Activated T-helper 1 cell treated with anti-CD3 and anti-CD28 coated beads, Interleukin-12 subunit alpha, Interleukin-12 subunit beta, Interleukin-2, Interleukin-4 antibody, amounts not matched to agents 30 ng/mL and 10 ng/mL and 1 ng/mL, durations not matched to agents 14 hours and 24 hours and 36 hours (primary cell): ENCODE measurements at regions not wholly inside any gene's neighbourhood (a gene's known extent, or its start where the extent isn't known, plus 50 kb on each side); places are given as distances from the start of the nearest gene placed in this dataset.

ENCODE experiments used
- DNase-seq: peaks from one replicate; pipeline ENCODE4 v3.0.0; 2021; ENCODE audit warnings: low spot score
- H3K27ac Mint-ChIP-seq: one replicate; pipeline ENCODE4 v1.8.0; 2021; ENCODE audit warnings: mild to moderate bottlenecking, mixed read lengths
- H3K27me3 Mint-ChIP-seq: one replicate; pipeline ENCODE4 v1.8.0; 2022; ENCODE audit warnings: mild to moderate bottlenecking, moderate library complexity, mixed read lengths; ENCODE audit not compliant: insufficient read depth
- H3K36me3 Mint-ChIP-seq: one replicate; pipeline ENCODE4 v1.8.0; 2021; ENCODE audit warnings: low read depth, mixed read lengths
- H3K4me1 Mint-ChIP-seq: one replicate; pipeline ENCODE4 v1.8.0; 2021; ENCODE audit warnings: low read depth, mixed read lengths
- H3K4me3 Mint-ChIP-seq: one replicate; pipeline ENCODE4 v1.8.0; 2021; ENCODE audit warnings: mild to moderate bottlenecking, moderate library complexity, mixed read lengths
- H3K9me3 Mint-ChIP-seq: one replicate; pipeline ENCODE4 v1.8.0; 2021; ENCODE audit warnings: mixed read lengths
- intact Hi-C: fragments of 100-400 bp; cut with micrococcal nuclease; formaldehyde crosslinking; loops from one replicate; pipeline ENCODE4 v1.15.1; 2024

GRCh38 chr6:121816361-121816760, 380.9 kb downstream of the GJA1 start:
- peaks cover 12% of the 10 kb centered on the region for H3K9me3 Mint-ChIP-seq
- H3K36me3 Mint-ChIP-seq = no peaks in the 10 kb centered on the region
- no peaks in the 10 kb centered on the region for H3K27me3 Mint-ChIP-seq
- no peak overlapping the region for H3K4me3 Mint-ChIP-seq
- intact Hi-C loops = no loop called here
- no peaks in the 10 kb centered on the region for H3K4me1 Mint-ChIP-seq
- DNase-seq = no peak
- no peak overlapping the region for H3K27ac Mint-ChIP-seq

GRCh38 chr6:121816906-121817540, 381.6 kb downstream of the GJA1 start:
- DNase-seq = no peak
- Mint-ChIP-seq H3K27me3 (no peaks in the 10 kb centered on the region), H3K4me3 (no peak overlapping the region), H3K9me3 (peaks cover 12% of the 10 kb centered on the region), H3K27ac (no peak overlapping the region), H3K4me1 (no peaks in the 10 kb centered on the region), H3K36me3 (no peaks in the 10 kb centered on the region)
- intact Hi-C loops = no loop called here

- intact Hi-C loops = no loop called here
- H3K9me3 Mint-ChIP-seq = peaks cover 12% of the 10 kb centered on the region
- DNase-seq = no peak
- H3K27me3 Mint-ChIP-seq = no peaks in the 10 kb centered on the region
- H3K4me3 Mint-ChIP-seq = no peak overlapping the region
- H3K36me3 Mint-ChIP-seq = no peaks in the 10 kb centered on the region
- H3K27ac Mint-ChIP-seq = no peak overlapping the region
- H3K4me1 Mint-ChIP-seq = no peaks in the 10 kb centered on the region
Observed at GRCh38 chr6:121823437-121823851, 388.0 kb downstream of the GJA1 start.

- Mint-ChIP-seq H3K27ac (no peak overlapping the region), H3K9me3 (no peaks in the 10 kb centered on the region), H3K4me1 (no peaks in the 10 kb centered on the region), H3K27me3 (no peaks in the 10 kb centered on the region), H3K4me3 (no peak overlapping the region), H3K36me3 (no peaks in the 10 kb centered on the region)
- DNase-seq = no peak
- intact Hi-C loops = no loop called here
Observed at GRCh38 chr6:121826156-121826810, 390.8 kb downstream of the GJA1 start.

GRCh38 chr6:121828146-121828886, 392.9 kb downstream of the GJA1 start:
- no peak overlapping the region for H3K27ac Mint-ChIP-seq

GRCh38 chr6:121830736-121831135, 395.3 kb downstream of the GJA1 start:
- intact Hi-C loops = no loop called here
- no peaks in the 10 kb centered on the region for H3K27me3 Mint-ChIP-seq
- H3K27ac Mint-ChIP-seq = no peak overlapping the region
- H3K4me3 Mint-ChIP-seq = no peak overlapping the region
- no peaks in the 10 kb centered on the region for H3K4me1 Mint-ChIP-seq
- no peaks in the 10 kb centered on the region for H3K36me3 Mint-ChIP-seq
- DNase-seq = no peak
- no peaks in the 10 kb centered on the region for H3K9me3 Mint-ChIP-seq

More at GRCh38 chr6:121828146-121828886, 392.9 kb downstream of the GJA1 start:
- Mint-ChIP-seq H3K36me3 (no peaks in the 10 kb centered on the region), H3K9me3 (no peaks in the 10 kb centered on the region), H3K4me1 (no peaks in the 10 kb centered on the region), H3K4me3 (no peak overlapping the region), H3K27me3 (no peaks in the 10 kb centered on the region)
- no peak for DNase-seq
- intact Hi-C loops = no loop called here

GRCh38 chr6:121835662-121836061, 400.2 kb downstream of the GJA1 start:
- Mint-ChIP-seq H3K9me3 (no peaks in the 10 kb centered on the region), H3K27ac (no peak overlapping the region), H3K4me3 (no peak overlapping the region), H3K36me3 (no peaks in the 10 kb centered on the region), H3K27me3 (no peaks in the 10 kb centered on the region), H3K4me1 (no peaks in the 10 kb centered on the region)
- no peak for DNase-seq
- intact Hi-C loops = no loop called here

GRCh38 chr6:121837545-121838229, 402.2 kb downstream of the GJA1 start:
- DNase-seq = no peak
- Mint-ChIP-seq H3K36me3 (no peaks in the 10 kb centered on the region), H3K9me3 (no peaks in the 10 kb centered on the region), H3K27ac (no peak overlapping the region), H3K27me3 (no peaks in the 10 kb centered on the region), H3K4me1 (no peaks in the 10 kb centered on the region), H3K4me3 (no peak overlapping the region)
- intact Hi-C loops = no loop called here

- H3K9me3 Mint-ChIP-seq = no peaks in the 10 kb centered on the region
- no peaks in the 10 kb centered on the region for H3K4me1 Mint-ChIP-seq
- H3K36me3 Mint-ChIP-seq = no peaks in the 10 kb centered on the region
- no peak for DNase-seq
- no peak overlapping the region for H3K27ac Mint-ChIP-seq
- no peak overlapping the region for H3K4me3 Mint-ChIP-seq
- intact Hi-C loops = no loop called here
- H3K27me3 Mint-ChIP-seq = no peaks in the 10 kb centered on the region
Observed at GRCh38 chr6:121838842-121839241, 403.4 kb downstream of the GJA1 start.

GRCh38 chr6:121839896-121840295, 404.4 kb downstream of the GJA1 start:
- no peak overlapping the region for H3K4me3 Mint-ChIP-seq
- no peaks in the 10 kb centered on the region for H3K27me3 Mint-ChIP-seq
- DNase-seq = no peak
- intact Hi-C loops = no loop called here
- H3K36me3 Mint-ChIP-seq = no peaks in the 10 kb centered on the region
- no peak overlapping the region for H3K27ac Mint-ChIP-seq
- H3K9me3 Mint-ChIP-seq = no peaks in the 10 kb centered on the region
- no peaks in the 10 kb centered on the region for H3K4me1 Mint-ChIP-seq

- intact Hi-C loops = no loop called here
- Mint-ChIP-seq H3K27ac (no peak overlapping the region), H3K4me3 (no peak overlapping the region), H3K27me3 (no peaks in the 10 kb centered on the region), H3K4me1 (no peaks in the 10 kb centered on the region), H3K9me3 (no peaks in the 10 kb centered on the region), H3K36me3 (no peaks in the 10 kb centered on the region)
- no peak for DNase-seq
Observed at GRCh38 chr6:121844898-121845297, 409.5 kb downstream of the GJA1 start.

GRCh38 chr6:121847806-121848522, 412.5 kb downstream of the GJA1 start:
- Mint-ChIP-seq H3K27me3 (peaks cover 2% of the 10 kb centered on the region), H3K4me3 (no peak overlapping the region), H3K9me3 (no peaks in the 10 kb centered on the region), H3K4me1 (no peaks in the 10 kb centered on the region), H3K36me3 (no peaks in the 10 kb centered on the region), H3K27ac (no peak overlapping the region)
- no peak for DNase-seq
- intact Hi-C loops = loop anchor here (2.0 kb wide), 2 partner anchors 417 to 793 kb away; no protein-coding TSS in a partner anchor
